ENCODE measurements at regions not wholly inside any gene's neighbourhood (a gene's known extent, or its start where the extent isn't known, plus 50 kb on each side); places are given as distances from the start of the nearest gene placed in this dataset.

GRCh38 chr6:105692613-105693215 lies 289.8 kb upstream of the PREP start (continued):
- no peak for TF ChIP-seq ATF3 (IDR thresholded peaks at IDR 0.05)
- TF ChIP-seq FOXA2 (IDR thresholded peaks at IDR 0.05): no peak
- no peak for TF ChIP-seq RXRA (IDR thresholded peaks at IDR 0.05)

GRCh38 chr6:105691971-105692370 lies 289.1 kb upstream of the PREP start:
- 74% methylated on average over 2 of the region's 2 CpGs for WGBS
- TF ChIP-seq GABPA (IDR thresholded peaks at IDR 0.05 in 1 of 2, conservative IDR thresholded peaks at IDR 0.05 in 1 of 2) (no peak), JUND (IDR thresholded peaks at IDR 0.05) (no peak), TAF1 (conservative IDR thresholded peaks at IDR 0.05) (no peak), HNF4G (IDR thresholded peaks at IDR 0.05) (no peak), HNF4A (conservative IDR thresholded peaks at IDR 0.05) (no peak), YY1 (IDR thresholded peaks at IDR 0.05) (no peak), ZBTB33 (IDR thresholded peaks at IDR 0.05) (no peak), ATF3 (IDR thresholded peaks at IDR 0.05) (no peak), REST (IDR thresholded peaks at IDR 0.05) (no peak), RAD21 (IDR thresholded peaks at IDR 0.05) (no peak), NR2F2 (IDR thresholded peaks at IDR 0.05) (no peak), FOXA2 (IDR thresholded peaks at IDR 0.05) (no peak), CTCF (IDR thresholded peaks at IDR 0.05; ENCODE audit: low read depth, low read length, missing input control) (no peak)
- DNase-seq (ENCODE audit: low spot score): no peak

More at GRCh38 chr6:105691971-105692370, 289.1 kb upstream of the PREP start:
- no peaks in the 10 kb centered on the region for H3K4me1 ChIP-seq (ENCODE audit: control insufficient read depth in 4 of 4, insufficient read depth in 4 of 4, low read length in 3 of 4)
- peaks cover 0 to 11% (median 5%) of the 10 kb centered on the region in 4 donors for H3K9me3 ChIP-seq (ENCODE audit: control insufficient read depth in 4 of 4, low read length in 3 of 4)
- no peaks in the 10 kb centered on the region for H3K36me3 ChIP-seq (ENCODE audit: control insufficient read depth in 4 of 4, insufficient read depth in 3 of 4, low read depth in 1 of 4, low read length in 3 of 4)
- H3K27me3 ChIP-seq (ENCODE audit: control insufficient read depth in 4 of 4, insufficient read depth in 4 of 4, low read length in 3 of 4): peaks cover 0 to 8% (median 0%) of the 10 kb centered on the region in 4 donors
- H3K27ac ChIP-seq (ENCODE audit: low read depth in 1 of 2, low read length in 2 of 2): no peak overlapping the region
- no peak overlapping the region for H3K9ac ChIP-seq (ENCODE audit: low read depth in 1 of 2, low read length in 2 of 2)
- no peak overlapping the region for H3K4me3 ChIP-seq (ENCODE audit: low read depth in 1 of 3, low read length in 3 of 3)
